NCI-H345 treated with DMSO at 0.1 percent for 48 hours (cell line): ENCODE measurements at regions not wholly inside any gene's neighbourhood (a gene's known extent, or its start where the extent isn't known, plus 50 kb on each side); places are given as distances from the start of the nearest gene placed in this dataset.

Experiments
- DNase-seq: peaks from one replicate; lab custom pipeline; 2025; ENCODE audit not compliant: unreplicated experiment; lab: John Stamatoyannopoulos, UW

GRCh38 chr20:39669659-39670058 lies 707.5 kb downstream of the DHX35 start:
- no peak for DNase-seq

GRCh38 chr20:39668038-39668437 lies 705.9 kb downstream of the DHX35 start:
- no peak for DNase-seq

GRCh38 chr20:39661833-39662232 lies 699.7 kb downstream of the DHX35 start:
- no peak for DNase-seq

GRCh38 chr20:39660965-39661364 lies 698.8 kb downstream of the DHX35 start:
- DNase-seq = no peak

- no peak for DNase-seq
Observed at GRCh38 chr20:39660226-39660625, 698.1 kb downstream of the DHX35 start.

- no peak for DNase-seq
Observed at GRCh38 chr20:39658662-39659409, 696.7 kb downstream of the DHX35 start.

GRCh38 chr20:39654171-39654570 lies 692.0 kb downstream of the DHX35 start:
- no peak for DNase-seq

- DNase-seq = no peak
Observed at GRCh38 chr20:39651645-39652325, 689.6 kb downstream of the DHX35 start.

GRCh38 chr20:39646874-39647413 lies 684.8 kb downstream of the DHX35 start:
- no peak for DNase-seq

GRCh38 chr20:39645131-39645530 lies 683.0 kb downstream of the DHX35 start:
- peak; percentile 94 for DNase-seq

- no peak for DNase-seq
Observed at GRCh38 chr20:39643292-39643691, 681.1 kb downstream of the DHX35 start.

- no peak for DNase-seq
Observed at GRCh38 chr20:39641423-39641822, 679.3 kb downstream of the DHX35 start.

- DNase-seq = no peak
Observed at GRCh38 chr20:39640147-39640546, 678.0 kb downstream of the DHX35 start.

- no peak for DNase-seq
Observed at GRCh38 chr20:39638731-39639130, 676.6 kb downstream of the DHX35 start.

GRCh38 chr20:39633689-39634088 lies 671.5 kb downstream of the DHX35 start:
- no peak for DNase-seq

GRCh38 chr20:39632757-39633156 lies 670.6 kb downstream of the DHX35 start:
- DNase-seq = no peak

GRCh38 chr20:39632176-39632575 lies 670.0 kb downstream of the DHX35 start:
- DNase-seq = peak; percentile 26

GRCh38 chr20:39631557-39631956 lies 669.4 kb downstream of the DHX35 start:
- DNase-seq = no peak

- DNase-seq = no peak
Observed at GRCh38 chr20:39630215-39630908, 668.2 kb downstream of the DHX35 start.

- DNase-seq = no peak
Observed at GRCh38 chr20:39627765-39628164, 665.6 kb downstream of the DHX35 start.

- no peak for DNase-seq
Observed at GRCh38 chr20:39624316-39624715, 662.2 kb downstream of the DHX35 start.
